HepG2 (cell line): ENCODE measurements at regions not wholly inside any gene's neighbourhood (a gene's known extent, or its start where the extent isn't known, plus 50 kb on each side); places are given as distances from the start of the nearest gene placed in this dataset.

Source experiments
- ATAC-seq: fragments of 200-7000 bp; cut with Tn5 transposase; 3 replicates; pipeline ENCODE4 v1.9.1; 2020; ENCODE audit warnings: mild to moderate bottlenecking, moderate library complexity
- BruUV-seq: library from RNA; stranded (reverse); fragments of 400-500 nt; replicated peaks from 2 replicates; lab custom pipeline; 2021; lab: Mats Ljungman, UMichigan
- CTCF ChIA-PET: fragments of 300-600 bp; formaldehyde crosslinking; extraction: SDS; loops from one replicate; lab custom pipeline; 2021; ENCODE audit warnings: low total read pairs, inconsistent platforms, low intra/inter-chr PET ratio; lab: Yijun Ruan, JAX
- POLR2A ChIA-PET: fragments of 350-600 bp; sonication (Branson Sonifier 250); formaldehyde crosslinking; loops from one replicate; lab custom pipeline; 2020; ENCODE audit warnings: antibody characterized with exemption, inconsistent platforms; lab: Yijun Ruan, JAX
- DNase-seq: peaks from one replicate; pipeline ENCODE4 v3.0.0-alpha.2; 2015; ENCODE audit warnings: low spot score
- FAIRE-seq: peaks from 3 replicates; lab custom pipeline; 2011; peaks lifted over from hg19 to GRCh38; lab: Jason Lieb, UNC
- H2AFZ ChIP-seq: one replicate; pipeline ENCODE4 v1.6.1; 2011; ENCODE audit warnings: low read length, inconsistent platforms
- H3K27ac ChIP-seq: fragments of 300-600 bp; 3 replicates; pipeline ENCODE4 v1.8.0; 2011; ENCODE audit warnings: mixed run types, mild to moderate bottlenecking, mixed read lengths, low read length, inconsistent platforms; ENCODE audit not compliant: insufficient read depth; ENCODE audit errors: extremely low read length
- H3K27me3 ChIP-seq, 2 experiments: fragments of 200-600 bp in 1 of 2; 2 replicates in 1 of 2; 3 replicates in 1 of 2; pipeline versions ENCODE4 v1.6.0 to v1.8.0; 2011; ENCODE audit warnings: low read length in 2 of 2, mild to moderate bottlenecking in 2 of 2, moderate library complexity in 2 of 2, inconsistent platforms in 1 of 2; ENCODE audit not compliant: insufficient read depth in 2 of 2, control insufficient read depth in 1 of 2
- H3K36me3 ChIP-seq, 2 experiments: fragments of 200-600 bp in 1 of 2; replicated peaks in 1 of 2; 2 replicates in 1 of 2; 3 replicates in 1 of 2; pipeline versions ENCODE4 v1.5.1 to v1.8.0; 2011; ENCODE audit warnings: low read length in 2 of 2, inconsistent platforms in 1 of 2; ENCODE audit not compliant: insufficient read depth in 2 of 2, control insufficient read depth in 1 of 2
- H3K4me1 ChIP-seq: 2 replicates; pipeline ENCODE4 v1.5.1; 2012; ENCODE audit warnings: low read length, inconsistent platforms; ENCODE audit not compliant: insufficient read depth
- H3K4me2 ChIP-seq: 2 replicates; pipeline ENCODE4 v1.6.0; 2011; ENCODE audit warnings: low read depth, low read length, inconsistent platforms
- H3K4me3 ChIP-seq, 3 experiments: fragments of 200-600 bp in 1 of 3; sonication (generic), shearing (Covaris generic) in 1 of 3; replicated peaks in 1 of 3; 2 replicates each; pipeline ENCODE4 v1.5.1; 2011 to 2016; ENCODE audit warnings: low read length in 3 of 3, inconsistent platforms in 2 of 3, low read depth in 2 of 3, mild to moderate bottlenecking in 2 of 3, control low read depth in 1 of 3, mixed read lengths in 1 of 3; ENCODE audit not compliant: insufficient read depth in 1 of 3
- H3K79me2 ChIP-seq: one replicate; pipeline ENCODE4 v1.6.1; 2011; ENCODE audit warnings: low read length, inconsistent platforms; ENCODE audit not compliant: insufficient read depth
- H3K9ac ChIP-seq: 2 replicates; pipeline ENCODE4 v1.6.0; 2011; ENCODE audit warnings: mild to moderate bottlenecking, low read depth, low read length, inconsistent platforms; ENCODE audit not compliant: insufficient read depth
- H3K9me3 ChIP-seq: 2 replicates; pipeline ENCODE4 v1.5.1; 2012; ENCODE audit warnings: mild to moderate bottlenecking, low read length
- H4K20me1 ChIP-seq: 2 replicates; pipeline ENCODE4 v1.6.0; 2011; ENCODE audit warnings: inconsistent platforms, mild to moderate bottlenecking, low read length, moderate library complexity; ENCODE audit not compliant: insufficient read depth
- BRCA1 ChIP-seq: sonication (generic); formaldehyde crosslinking; IDR thresholded peaks from 2 replicates; pipeline ENCODE4 v1.4.0; 2020; ENCODE audit warnings: missing genetic modification reagents
- FOXK2 ChIP-seq: fragments of 450-650 bp; IDR thresholded peaks from 2 replicates; pipeline ENCODE4 v1.6.1; 2016
- GMEB1 ChIP-seq: sonication (generic); formaldehyde crosslinking; IDR thresholded peaks from 2 replicates; pipeline ENCODE4 v1.5.1; 2020; ENCODE audit warnings: missing genetic modification reagents, mild to moderate bottlenecking, borderline replicate concordance
- JDP2 ChIP-seq: sonication (generic); formaldehyde crosslinking; IDR thresholded peaks from 2 replicates; pipeline ENCODE4 v1.8.1; 2022; ENCODE audit warnings: missing genetic modification reagents, borderline replicate concordance
- MBNL3 ChIP-seq: fragments of 250-450 bp; sonication (Bioruptor Pico); conservative IDR thresholded peaks from 2 replicates; pipeline ENCODE4 v1.8.0; 2022; ENCODE audit warnings: mild to moderate bottlenecking, inconsistent platforms
- REL ChIP-seq: sonication (generic); formaldehyde crosslinking; conservative IDR thresholded peaks from 2 replicates; pipeline ENCODE4 v1.8.0; 2022; ENCODE audit warnings: mild to moderate bottlenecking, missing genetic modification reagents, moderate library complexity
- ZNF180 ChIP-seq: sonication (generic); formaldehyde crosslinking; IDR thresholded peaks from 2 replicates; pipeline ENCODE4 v1.4.0; 2020; ENCODE audit warnings: low read depth, missing genetic modification reagents, borderline replicate concordance
- ZNF337 ChIP-seq: sonication (generic); formaldehyde crosslinking; IDR thresholded peaks from 2 replicates; pipeline ENCODE4 v1.5.1; 2020; ENCODE audit warnings: missing genetic modification reagents, low read depth, mild to moderate bottlenecking, borderline replicate concordance
- WGBS: methylation state at CpG from one replicate; pipeline ENCODE4 v1.1.6; 2017; ENCODE audit warnings: low lambda C conversion rate; 5-methylcytosine and 5-hydroxymethylcytosine counted together
- in situ Hi-C: cut with HindIII; loops from 2 replicates; pipeline ENCODE4 v1.10.0; 2017; ENCODE audit warnings: low pct_unique_long_range_greater_than_20kb; ENCODE audit not compliant: extremely low pct_ligation_motif_present
- intact Hi-C: fragments of 100-400 bp; cut with micrococcal nuclease; formaldehyde crosslinking; loops from one replicate; pipeline ENCODE4 v1.10.0; 2022; ENCODE audit not compliant: unreplicated experiment
- TF ChIP-seq, protein P1 (sequence below): sonication (generic); formaldehyde crosslinking; IDR thresholded peaks from 2 replicates; pipeline ENCODE4 v1.8.0; 2022; ENCODE audit warnings: missing genetic modification reagents, mild to moderate bottlenecking, borderline replicate concordance

DNA sequence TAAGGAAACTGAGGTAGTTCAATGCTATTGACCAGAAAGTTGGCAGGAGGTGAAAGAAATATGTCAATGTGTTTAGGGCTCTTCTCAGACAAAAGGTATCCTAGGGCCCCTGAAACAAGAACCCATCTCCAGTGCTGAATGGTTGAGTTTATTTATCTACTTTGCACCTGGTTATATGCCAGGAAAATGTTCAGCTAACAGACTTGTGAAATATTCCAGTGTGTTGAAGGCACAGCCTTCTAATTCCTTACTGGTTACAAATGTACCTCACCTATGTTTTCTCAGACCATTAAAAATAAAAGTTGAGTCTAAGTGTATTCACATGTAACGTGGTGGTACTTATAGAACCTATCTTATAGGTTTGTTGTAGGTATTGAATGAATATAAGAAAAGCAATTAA is 511.7 kb upstream of the SEL1L start (continued):
- TF ChIP-seq REL (CRISPR knock-in tag) = no peak

DNA sequence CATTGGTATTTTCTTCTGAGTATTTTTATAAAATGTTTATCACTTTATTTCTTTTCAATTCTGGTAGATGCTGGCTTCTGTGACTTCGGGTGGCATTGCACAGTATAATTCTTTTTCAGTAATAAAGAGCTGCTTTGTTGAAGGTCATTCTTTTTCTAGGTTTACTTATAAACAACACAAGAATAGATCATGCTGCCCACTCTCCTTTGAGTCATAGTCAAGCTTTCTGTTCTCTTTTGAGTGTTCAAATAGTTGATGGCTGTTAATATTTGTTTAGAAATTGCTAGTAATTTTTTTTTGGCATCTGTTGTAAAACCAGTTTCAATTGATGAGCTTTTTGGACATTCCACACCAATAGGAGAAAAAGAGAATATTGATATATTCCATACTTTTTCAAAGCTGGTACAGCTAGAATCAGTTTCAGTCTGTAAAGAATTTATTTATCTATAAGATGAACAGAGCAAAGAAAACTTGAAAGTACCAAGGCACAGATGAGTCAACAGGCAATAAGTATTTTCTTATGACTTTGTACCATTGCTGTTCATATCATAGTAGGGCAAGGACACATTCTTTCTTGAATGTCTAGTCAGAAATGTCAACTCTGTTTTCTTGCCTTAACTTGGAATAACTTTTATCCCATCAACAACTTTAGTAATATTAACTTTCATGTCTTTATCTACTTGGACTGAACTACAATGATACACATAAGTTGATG is 513.0 kb upstream of the SEL1L start:
- in situ Hi-C loops (no loop called here), intact Hi-C loops (no loop called here)
- FAIRE-seq (no peak), ATAC-seq (no peak), DNase-seq (no peak)
- Histone ChIP-seq H3K79me2 (no peaks in the 10 kb centered on the region), H4K20me1 (no peaks in the 10 kb centered on the region), H2AFZ (no peak overlapping the region), H3K36me3 (no peaks in the 10 kb centered on the region), H3K27ac (no peak overlapping the region), H3K4me2 (no peak overlapping the region), H3K4me1 (no peaks in the 10 kb centered on the region), H3K9me3 (peaks cover 90% of the 10 kb centered on the region), H3K9ac (no peak overlapping the region), H3K4me3 (no peak overlapping the region), H3K27me3 (no peaks in the 10 kb centered on the region)
- ChIA-PET CTCF (no interaction called here), POLR2A (no interaction called here)
- TF ChIP-seq MBNL3 (no peak), ZNF337 (no peak), BRCA1 (CRISPR knock-in tag) (no peak), FOXK2 (no peak), ZNF180 (no peak), GMEB1 (no peak), JDP2 (CRISPR knock-in tag) (no peak)
- TF ChIP-seq, protein P1, sequence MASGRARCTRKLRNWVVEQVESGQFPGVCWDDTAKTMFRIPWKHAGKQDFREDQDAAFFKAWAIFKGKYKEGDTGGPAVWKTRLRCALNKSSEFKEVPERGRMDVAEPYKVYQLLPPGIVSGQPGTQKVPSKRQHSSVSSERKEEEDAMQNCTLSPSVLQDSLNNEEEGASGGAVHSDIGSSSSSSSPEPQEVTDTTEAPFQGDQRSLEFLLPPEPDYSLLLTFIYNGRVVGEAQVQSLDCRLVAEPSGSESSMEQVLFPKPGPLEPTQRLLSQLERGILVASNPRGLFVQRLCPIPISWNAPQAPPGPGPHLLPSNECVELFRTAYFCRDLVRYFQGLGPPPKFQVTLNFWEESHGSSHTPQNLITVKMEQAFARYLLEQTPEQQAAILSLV (CRISPR knock-in tag) = no peak
- BruUV-seq = no TSS peak
- WGBS = 0% methylated on average over 1 of the region's 1 CpG
